Neural cell (in vitro differentiated cells): ENCODE measurements at regions not wholly inside any gene's neighbourhood (a gene's known extent, or its start where the extent isn't known, plus 50 kb on each side); places are given as distances from the start of the nearest gene placed in this dataset.

ENCODE experiments used
- H2AFZ ChIP-seq: fragments of 200-600, 300-800 bp; sonication (generic), shearing (Covaris generic); 2 replicates; pipeline ENCODE4 v1.6.0; 2014; ENCODE audit warnings: low read depth, mild to moderate bottlenecking, antibody characterized with exemption, low read length, moderate library complexity
- H3F3A ChIP-seq: fragments of 200-600 bp; shearing (Covaris generic); 2 replicates; pipeline ENCODE4 v1.6.1; 2016; ENCODE audit warnings: mild to moderate bottlenecking, moderate library complexity, mixed read lengths, antibody characterized with exemption, low read length; ENCODE audit not compliant: insufficient read depth, poor library complexity, severe bottlenecking
- H3K27ac ChIP-seq: fragments of 200-600, 300-800 bp; sonication (generic), shearing (Covaris generic); 2 replicates; pipeline ENCODE4 v1.5.1; 2014; ENCODE audit warnings: mild to moderate bottlenecking, low read length, moderate library complexity
- H3K27me3 ChIP-seq: fragments of 300-800, 200-600 bp; sonication (generic), shearing (Covaris generic); 2 replicates; pipeline ENCODE4 v1.6.0; 2014; ENCODE audit warnings: mild to moderate bottlenecking, low read depth, low read length, moderate library complexity; ENCODE audit not compliant: insufficient read depth
- H3K36me3 ChIP-seq: fragments of 300-800, 200-600 bp; sonication (generic), shearing (Covaris generic); 2 replicates; pipeline ENCODE4 v1.5.1; 2014; ENCODE audit warnings: mild to moderate bottlenecking, antibody characterized with exemption, low read length, moderate library complexity; ENCODE audit not compliant: insufficient read depth
- H3K4me2 ChIP-seq: fragments of 300-800, 200-600 bp; sonication (generic), shearing (Covaris generic); 2 replicates; pipeline ENCODE4 v1.6.0; 2014; ENCODE audit warnings: mild to moderate bottlenecking, low read length
- H3K4me3 ChIP-seq: fragments of 300-800, 200-600 bp; sonication (generic), shearing (Covaris generic); 2 replicates; pipeline ENCODE4 v1.5.1; 2014; ENCODE audit warnings: mild to moderate bottlenecking, low read length, moderate library complexity
- H3K79me2 ChIP-seq: fragments of 200-600 bp; shearing (Covaris generic); replicated peaks from 2 replicates; pipeline ENCODE4 v1.6.0; 2014; ENCODE audit warnings: mild to moderate bottlenecking, low read length, moderate library complexity; ENCODE audit not compliant: insufficient read depth
- H3K9ac ChIP-seq: fragments of 300-800, 200-600 bp; sonication (generic), shearing (Covaris generic); 2 replicates; pipeline ENCODE4 v1.6.1; 2016; ENCODE audit warnings: mild to moderate bottlenecking, low read length, mixed read lengths
- H3K9me2 ChIP-seq: fragments of 200-600 bp; shearing (Covaris generic); 2 replicates; pipeline ENCODE4 v1.6.1; 2016; ENCODE audit warnings: mild to moderate bottlenecking, low read length, mixed read lengths; ENCODE audit not compliant: insufficient read depth
- H3K9me3 ChIP-seq: fragments of 200-600, 300-800 bp; sonication (generic), shearing (Covaris generic); 2 replicates; pipeline ENCODE4 v1.6.1; 2016; ENCODE audit warnings: mild to moderate bottlenecking, mixed run types, low read length, moderate library complexity, mixed read lengths
- H4K20me1 ChIP-seq: fragments of 200-600 bp; shearing (Covaris generic); 2 replicates; pipeline ENCODE4 v1.6.1; 2016; ENCODE audit warnings: mild to moderate bottlenecking, mixed run types; ENCODE audit not compliant: insufficient read depth
- CTCF ChIP-seq: fragments of 450-650 bp; IDR thresholded peaks from 2 replicates; pipeline ENCODE4 v1.5.1; 2014; ENCODE audit warnings: antibody characterized with exemption, mild to moderate bottlenecking, moderate library complexity; ENCODE audit not compliant: poor library complexity, severe bottlenecking
- EP300 ChIP-seq: fragments of 450-650 bp; conservative IDR thresholded peaks from 2 replicates; pipeline ENCODE4 v1.6.1; 2014; ENCODE audit warnings: antibody characterized with exemption, mild to moderate bottlenecking, moderate library complexity; ENCODE audit not compliant: poor library complexity, severe bottlenecking
- EZH2 ChIP-seq: fragments of 200-600, 300-800 bp; shearing (Covaris generic), sonication (generic); IDR thresholded peaks from 2 replicates; pipeline ENCODE4 v1.6.1; 2014; ENCODE audit warnings: antibody characterized with exemption, low read length, borderline replicate concordance, mild to moderate bottlenecking; ENCODE audit not compliant: insufficient read depth, poor library complexity, severe bottlenecking
- MXI1 ChIP-seq: fragments of 450-650 bp; conservative IDR thresholded peaks from 2 replicates; pipeline ENCODE4 v1.6.1; 2014; ENCODE audit warnings: antibody characterized with exemption, mild to moderate bottlenecking; ENCODE audit not compliant: poor library complexity, severe bottlenecking
- POLR2AphosphoS5 ChIP-seq: IDR thresholded peaks from 2 replicates; pipeline ENCODE4 v1.6.1; 2012
- RAD21 ChIP-seq: fragments of 450-650 bp; conservative IDR thresholded peaks from 2 replicates; pipeline ENCODE4 v1.6.1; 2014; ENCODE audit warnings: antibody characterized with exemption, mild to moderate bottlenecking, moderate library complexity
- SMC3 ChIP-seq: fragments of 450-650 bp; conservative IDR thresholded peaks from 2 replicates; pipeline ENCODE4 v1.6.1; 2014; ENCODE audit warnings: antibody characterized with exemption, mild to moderate bottlenecking, moderate library complexity; ENCODE audit not compliant: poor library complexity
- TAF1 ChIP-seq: IDR thresholded peaks from 2 replicates; pipeline ENCODE4 v1.6.1; 2012; ENCODE audit warnings: low read depth
- TF ChIP-seq, protein P1 (sequence below): IDR thresholded peaks from 2 replicates; pipeline ENCODE4 v1.6.1; 2012; ENCODE audit warnings: borderline replicate concordance

DNA sequence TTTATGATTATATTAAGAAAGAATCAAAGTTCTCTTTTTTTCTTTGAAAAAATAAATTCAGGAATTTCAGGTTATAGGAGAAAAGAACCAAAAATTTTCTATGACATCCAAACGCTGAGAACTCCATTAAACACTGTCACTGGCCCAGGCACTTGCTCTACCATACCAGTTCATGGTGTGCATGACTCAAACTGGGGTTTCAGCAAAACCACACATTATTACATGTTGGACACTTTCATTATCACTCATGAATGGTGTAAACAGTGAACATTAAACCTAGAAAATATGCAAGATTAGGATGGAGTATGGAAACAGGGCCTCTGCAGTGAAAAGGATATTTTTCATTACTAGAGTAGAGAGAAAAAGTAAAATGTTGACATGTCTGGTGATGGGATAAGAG is 369.9 kb upstream of the FAM174A start:
- Histone ChIP-seq H3F3A (no peaks in the 10 kb centered on the region), H3K27me3 (no peaks in the 10 kb centered on the region), H3K4me2 (no peak overlapping the region), H3K9ac (no peak overlapping the region), H4K20me1 (no peaks in the 10 kb centered on the region), H3K9me3 (no peaks in the 10 kb centered on the region), H2AFZ (no peak overlapping the region), H3K27ac (no peak overlapping the region), H3K36me3 (no peaks in the 10 kb centered on the region), H3K9me2 (no peaks in the 10 kb centered on the region), H3K79me2 (no peaks in the 10 kb centered on the region), H3K4me3 (no peak overlapping the region)
- TF ChIP-seq RAD21: no peak
- no peak for TF ChIP-seq EP300
- TF ChIP-seq CTCF: no peak
- TF ChIP-seq TAF1: no peak
- TF ChIP-seq, protein P1, sequence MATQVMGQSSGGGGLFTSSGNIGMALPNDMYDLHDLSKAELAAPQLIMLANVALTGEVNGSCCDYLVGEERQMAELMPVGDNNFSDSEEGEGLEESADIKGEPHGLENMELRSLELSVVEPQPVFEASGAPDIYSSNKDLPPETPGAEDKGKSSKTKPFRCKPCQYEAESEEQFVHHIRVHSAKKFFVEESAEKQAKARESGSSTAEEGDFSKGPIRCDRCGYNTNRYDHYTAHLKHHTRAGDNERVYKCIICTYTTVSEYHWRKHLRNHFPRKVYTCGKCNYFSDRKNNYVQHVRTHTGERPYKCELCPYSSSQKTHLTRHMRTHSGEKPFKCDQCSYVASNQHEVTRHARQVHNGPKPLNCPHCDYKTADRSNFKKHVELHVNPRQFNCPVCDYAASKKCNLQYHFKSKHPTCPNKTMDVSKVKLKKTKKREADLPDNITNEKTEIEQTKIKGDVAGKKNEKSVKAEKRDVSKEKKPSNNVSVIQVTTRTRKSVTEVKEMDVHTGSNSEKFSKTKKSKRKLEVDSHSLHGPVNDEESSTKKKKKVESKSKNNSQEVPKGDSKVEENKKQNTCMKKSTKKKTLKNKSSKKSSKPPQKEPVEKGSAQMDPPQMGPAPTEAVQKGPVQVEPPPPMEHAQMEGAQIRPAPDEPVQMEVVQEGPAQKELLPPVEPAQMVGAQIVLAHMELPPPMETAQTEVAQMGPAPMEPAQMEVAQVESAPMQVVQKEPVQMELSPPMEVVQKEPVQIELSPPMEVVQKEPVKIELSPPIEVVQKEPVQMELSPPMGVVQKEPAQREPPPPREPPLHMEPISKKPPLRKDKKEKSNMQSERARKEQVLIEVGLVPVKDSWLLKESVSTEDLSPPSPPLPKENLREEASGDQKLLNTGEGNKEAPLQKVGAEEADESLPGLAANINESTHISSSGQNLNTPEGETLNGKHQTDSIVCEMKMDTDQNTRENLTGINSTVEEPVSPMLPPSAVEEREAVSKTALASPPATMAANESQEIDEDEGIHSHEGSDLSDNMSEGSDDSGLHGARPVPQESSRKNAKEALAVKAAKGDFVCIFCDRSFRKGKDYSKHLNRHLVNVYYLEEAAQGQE: no peak
- no peak for TF ChIP-seq POLR2AphosphoS5
- TF ChIP-seq SMC3: no peak
- TF ChIP-seq MXI1: no peak
- no peak for TF ChIP-seq EZH2

- Histone ChIP-seq H2AFZ (no peak overlapping the region), H3K9ac (no peak overlapping the region), H3K9me2 (no peaks in the 10 kb centered on the region), H3K4me2 (no peak overlapping the region), H3K79me2 (no peaks in the 10 kb centered on the region), H3K36me3 (no peaks in the 10 kb centered on the region), H3K9me3 (no peaks in the 10 kb centered on the region), H3F3A (no peaks in the 10 kb centered on the region), H3K27me3 (no peaks in the 10 kb centered on the region), H3K27ac (no peak overlapping the region), H4K20me1 (no peaks in the 10 kb centered on the region), H3K4me3 (no peak overlapping the region)
- TF ChIP-seq CTCF: no peak
- TF ChIP-seq SMC3: no peak
- no peak for TF ChIP-seq EP300
- TF ChIP-seq EZH2: no peak
- TF ChIP-seq, protein P1: no peak
- TF ChIP-seq MXI1: no peak
These were observed 373.3 kb upstream of the FAM174A start for GRCh38 chr5:100161868-100162267.
